ENCODE measurements at regions not wholly inside any gene's neighbourhood (a gene's known extent, or its start where the extent isn't known, plus 50 kb on each side); places are given as distances from the start of the nearest gene placed in this dataset.

DNA sequence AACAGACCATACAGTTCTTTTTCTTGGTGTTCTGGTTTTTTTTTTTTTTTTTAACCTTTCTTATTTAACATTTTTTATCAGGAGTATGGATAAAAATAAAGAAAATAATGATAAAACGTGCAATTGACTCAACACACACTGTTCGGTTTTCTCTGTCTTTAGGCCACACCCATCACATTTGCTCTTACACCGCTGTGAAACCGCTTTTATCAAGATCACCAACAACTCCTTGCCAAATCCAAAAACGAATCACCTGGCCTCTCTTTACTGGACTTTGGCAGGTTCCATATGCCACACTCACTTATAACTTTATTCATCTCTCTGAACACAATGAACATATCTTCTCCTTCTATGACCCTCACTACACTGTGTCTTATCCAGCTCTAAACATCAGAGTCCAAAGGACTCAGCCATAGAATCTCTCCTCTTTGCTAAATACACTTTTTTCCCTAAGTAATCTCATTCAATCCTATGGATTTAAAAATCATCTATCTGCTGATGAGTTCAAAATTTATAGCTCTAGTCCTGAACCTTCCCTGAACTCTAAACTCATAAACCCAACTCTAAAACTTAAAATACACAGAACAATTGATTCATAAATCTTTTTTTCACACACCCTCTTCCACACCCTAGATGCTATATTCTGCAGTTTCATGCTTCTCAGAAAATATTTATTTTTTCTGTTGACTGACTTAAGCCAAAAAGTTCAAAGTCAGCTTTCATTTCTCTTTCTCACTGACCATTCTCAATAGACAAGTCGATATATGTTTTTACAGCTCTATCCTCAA is 800.6 kb upstream of the SOX9 start:
- no peak for TF ChIP-seq CTCF (IDR thresholded peaks at IDR 0.05)
- no peak for TF ChIP-seq POLR2A (IDR thresholded peaks at IDR 0.05)

Data from uterus (tissue), 2 donors.